Motor neuron (in vitro differentiated cells): ENCODE measurements at regions not wholly inside any gene's neighbourhood (a gene's known extent, or its start where the extent isn't known, plus 50 kb on each side); places are given as distances from the start of the nearest gene placed in this dataset.
"Not testable (repeated sequence)": the region's sequence is repeated elsewhere in the genome, so short reads cannot be mapped to it uniquely, and the experiment has no call there.

Experiments
- ATAC-seq, 8 experiments: fragments of 200-7000 bp; cut with Tn5 transposase; replicated peaks in 6 of 8; 2 replicates each; pipeline ENCODE4 v1.8.0; 2021; ENCODE audit warnings: mild to moderate bottlenecking in 8 of 8, moderate library complexity in 8 of 8
- H3K27ac ChIP-seq, 2 donors: fragments of 250-450 bp; sonication (Bioruptor Pico); 2 replicates each; pipeline ENCODE4 v1.9.0; 2021; ENCODE audit warnings: antibody characterized with exemption in 2 of 2, mild to moderate bottlenecking in 2 of 2, moderate library complexity in 1 of 2
- H3K4me1 ChIP-seq, 2 donors: fragments of 250-450 bp; sonication (Bioruptor Pico); replicated peaks in 1 of 2; 2 replicates each; pipeline ENCODE4 v1.6.1; 2021; ENCODE audit warnings: antibody characterized with exemption in 2 of 2, mild to moderate bottlenecking in 2 of 2, moderate library complexity in 1 of 2
- H3K4me3 ChIP-seq, 5 donors: fragments of 250-450 bp; sonication (Bioruptor Pico); 2 replicates each; pipeline ENCODE4 v1.9.0; 2021; ENCODE audit warnings: antibody characterized with exemption in 5 of 5, mild to moderate bottlenecking in 5 of 5, moderate library complexity in 4 of 5
- WGBS, 10 experiments: fragments of 450-650 bp; shearing (Covaris generic); methylation state at CpG; one replicate each; pipeline ENCODE4 v1.0.0; 2022; 5-methylcytosine and 5-hydroxymethylcytosine counted together
- in situ Hi-C, 9 experiments: fragments of 400-800 bp; cut with MboI; loops; one replicate each; pipeline ENCODE4 v1.15.0; 2021; ENCODE audit warnings: low sequenced_read_pairs in 9 of 9, low pct_unique_long_range_greater_than_20kb in 2 of 9; ENCODE audit not compliant: unreplicated experiment in 9 of 9

GRCh38 chr7:130852867-130853266 lies 118.9 kb upstream of the KLF14 start:
- no peak overlapping the region for H3K27ac ChIP-seq
- in situ Hi-C loops, result no loop called here
- 92 to 100% (median 96%) methylated on average over 2 to 7 of the region's 7 CpGs for WGBS, 10 experiments
- no peaks in the 10 kb centered on the region for H3K4me1 ChIP-seq
- H3K4me3 ChIP-seq, result no peak overlapping the region
- no peak for ATAC-seq

GRCh38 chr7:130853503-130854279 lies 119.7 kb upstream of the KLF14 start:
- in situ Hi-C loops, result no loop called here
- ATAC-seq, result peak in 3 of 8 experiments; percentile 46 to 66 (median 63)

GRCh38 chr7:130854481-130854880 lies 120.5 kb upstream of the KLF14 start:
- in situ Hi-C loops, result no loop called here
- Histone ChIP-seq H3K4me1 (no peaks in the 10 kb centered on the region), H3K4me3 (no peak overlapping the region), H3K27ac (no peak overlapping the region)
- WGBS, 10 experiments, result 0 to 100% (median 62%) methylated on average over 1 of the region's 1 CpG; no CpG with 5 or more reads in 4 of the 10 experiments
- ATAC-seq, result no peak

More at GRCh38 chr7:130853503-130854279, 119.7 kb upstream of the KLF14 start:
- H3K27ac ChIP-seq, result no peak overlapping the region
- 4 to 100% (median 60%) methylated on average over 1 to 7 of the region's 7 CpGs for WGBS, 10 experiments
- H3K4me1 ChIP-seq, result no peaks in the 10 kb centered on the region
- no peak overlapping the region for H3K4me3 ChIP-seq

GRCh38 chr7:130856866-130857265 lies 122.9 kb upstream of the KLF14 start:
- Histone ChIP-seq H3K4me3 (no peak overlapping the region), H3K4me1 (no peaks in the 10 kb centered on the region), H3K27ac (no peak overlapping the region)
- no peak for ATAC-seq
- in situ Hi-C loops, result no loop called here

- in situ Hi-C loops, result not testable (repeated sequence)
- WGBS, 10 experiments, result 60 to 100% (median 78%) methylated on average over 1 to 2 of the region's 2 CpGs; no CpG with 5 or more reads in 5 of the 10 experiments
Observed at GRCh38 chr7:130860832-130861231, 126.8 kb upstream of the KLF14 start.

GRCh38 chr7:130865408-130866236 lies 131.6 kb upstream of the KLF14 start:
- no peaks in the 10 kb centered on the region for H3K4me1 ChIP-seq
- WGBS, 10 experiments, result 40 to 100% (median 84%) methylated on average over 1 to 4 of the region's 4 CpGs; no CpG with 5 or more reads in 4 of the 10 experiments
- no peak overlapping the region for H3K4me3 ChIP-seq
- peak in 2 of 8 experiments; percentile 12 to 26 for ATAC-seq
- in situ Hi-C loops, result no loop called here
- no peak overlapping the region for H3K27ac ChIP-seq

More at GRCh38 chr7:130860832-130861231, 126.8 kb upstream of the KLF14 start:
- ATAC-seq, H3K4me1 ChIP-seq, H3K4me3 ChIP-seq, H3K27ac ChIP-seq: not testable (repeated sequence)

- ATAC-seq, result no peak
- no peak overlapping the region for H3K27ac ChIP-seq
- no peaks in the 10 kb centered on the region for H3K4me1 ChIP-seq
- in situ Hi-C loops, result no loop called here
- 60 to 100% (median 78%) methylated on average over 1 to 2 of the region's 2 CpGs; no CpG with 5 or more reads in 2 of the 10 experiments for WGBS, 10 experiments
- no peak overlapping the region for H3K4me3 ChIP-seq
Observed at GRCh38 chr7:130867039-130867438, 133.0 kb upstream of the KLF14 start.

- H3K4me3 ChIP-seq, result no peak overlapping the region
- WGBS, 10 experiments, result 50 to 100% (median 94%) methylated on average over 1 of the region's 1 CpG; no CpG with 5 or more reads in 4 of the 10 experiments
- in situ Hi-C loops, result no loop called here
- H3K4me1 ChIP-seq, result no peaks in the 10 kb centered on the region
- ATAC-seq, result no peak
- no peak overlapping the region for H3K27ac ChIP-seq
Observed at GRCh38 chr7:130867581-130868136, 133.7 kb upstream of the KLF14 start.

- Histone ChIP-seq H3K27ac (no peak overlapping the region), H3K4me1 (no peaks in the 10 kb centered on the region), H3K4me3 (no peak overlapping the region)
- ATAC-seq, result no peak
- WGBS, 10 experiments, result 60 to 100% (median 81%) methylated on average over 1 to 6 of the region's 6 CpGs; no CpG with 5 or more reads in 2 of the 10 experiments
- in situ Hi-C loops, result no loop called here
Observed at GRCh38 chr7:130868139-130868538, 134.1 kb upstream of the KLF14 start.

- WGBS, 10 experiments, result 73 to 100% (median 91%) methylated on average over 1 to 3 of the region's 3 CpGs
- Histone ChIP-seq H3K27ac (no peak overlapping the region), H3K4me1 (no peaks in the 10 kb centered on the region), H3K4me3 (no peak overlapping the region)
- in situ Hi-C loops, result no loop called here
- ATAC-seq, result no peak
Observed at GRCh38 chr7:130869918-130870317, 135.9 kb upstream of the KLF14 start.

- in situ Hi-C loops, result no loop called here
- Histone ChIP-seq H3K4me3 (no peak overlapping the region), H3K4me1 (peaks cover 0 to 8% of the 10 kb centered on the region in 2 donors), H3K27ac (no peak overlapping the region)
- WGBS, 10 experiments, result 60 to 100% (median 85%) methylated on average over 1 to 5 of the region's 6 CpGs; no CpG with 5 or more reads in 2 of the 10 experiments
- no peak for ATAC-seq
Observed at GRCh38 chr7:130872341-130872740, 138.3 kb upstream of the KLF14 start.

- ATAC-seq, result no peak
- Histone ChIP-seq H3K27ac (no peak overlapping the region), H3K4me1 (peaks cover 0 to 13% of the 10 kb centered on the region in 2 donors), H3K4me3 (no peak overlapping the region)
- 28 to 100% (median 74%) methylated on average over 1 to 7 of the region's 8 CpGs; no CpG with 5 or more reads in 2 of the 10 experiments for WGBS, 10 experiments
- in situ Hi-C loops, result no loop called here
Observed at GRCh38 chr7:130872756-130873448, 138.9 kb upstream of the KLF14 start.
